HT-29 (cell line): ENCODE measurements at regions not wholly inside any gene's neighbourhood (a gene's known extent, or its start where the extent isn't known, plus 50 kb on each side); places are given as distances from the start of the nearest gene placed in this dataset.
A peak's percentile ranks its signal among the peaks of the same experiment; 100 is the strongest.
"Not testable (repeated sequence)": the region's sequence is repeated elsewhere in the genome, so short reads cannot be mapped to it uniquely, and the experiment has no call there.

Experiments used
- DNase-seq: peaks from one replicate; pipeline ENCODE4 v3.0.0-alpha.2; 2015; ENCODE audit warnings: low spot score

DNA sequence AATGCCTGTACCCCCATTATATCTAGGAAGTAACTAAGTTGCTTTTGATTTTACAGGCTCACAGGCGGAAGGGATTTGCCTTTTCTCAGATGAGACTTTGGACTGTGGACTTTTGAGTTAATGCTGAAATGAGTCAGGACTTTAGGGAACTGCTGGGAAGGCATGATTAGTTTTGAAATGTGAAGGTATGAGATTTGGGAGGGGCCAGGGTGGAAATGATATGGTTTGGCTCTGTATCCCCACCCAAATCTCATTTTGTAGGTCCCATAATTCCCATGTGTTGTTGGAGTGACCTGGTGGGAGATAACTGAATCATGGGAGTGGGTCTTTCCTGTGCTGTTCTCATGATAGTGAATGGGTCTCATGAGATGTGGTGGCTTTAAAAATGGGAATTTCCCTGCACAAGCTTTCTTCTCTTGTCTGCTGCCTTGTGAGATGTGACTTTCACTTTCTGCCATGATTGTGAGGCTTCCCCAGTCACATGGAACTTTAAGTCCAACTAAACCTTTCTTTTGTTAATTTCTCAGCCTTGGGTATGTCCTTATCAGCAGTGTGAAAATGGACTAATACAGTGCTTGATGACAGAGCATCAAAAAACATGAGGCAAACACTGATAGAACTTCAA lies 1119.5 kb downstream of the PLA2G4A start:
- no peak for DNase-seq

DNA sequence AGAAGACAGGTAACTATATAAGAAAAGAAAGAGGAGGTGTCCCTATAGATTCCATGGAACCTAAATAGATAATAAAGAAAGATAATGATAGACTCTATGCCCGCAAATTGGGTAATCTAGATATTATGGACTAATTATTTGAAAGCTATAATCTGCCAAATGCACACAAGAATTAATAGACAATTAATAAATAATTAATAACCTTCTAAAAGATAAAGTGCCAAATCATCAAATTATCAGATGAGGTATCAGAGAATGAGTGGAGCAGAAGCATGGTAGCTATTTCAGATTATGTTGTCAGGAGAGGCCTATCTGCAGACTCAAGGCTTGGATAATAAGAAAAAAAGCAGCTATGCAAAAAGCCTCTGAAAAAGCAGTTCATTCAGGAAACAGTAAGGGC lies 1120.8 kb downstream of the PLA2G4A start:
- DNase-seq, result no peak

DNA sequence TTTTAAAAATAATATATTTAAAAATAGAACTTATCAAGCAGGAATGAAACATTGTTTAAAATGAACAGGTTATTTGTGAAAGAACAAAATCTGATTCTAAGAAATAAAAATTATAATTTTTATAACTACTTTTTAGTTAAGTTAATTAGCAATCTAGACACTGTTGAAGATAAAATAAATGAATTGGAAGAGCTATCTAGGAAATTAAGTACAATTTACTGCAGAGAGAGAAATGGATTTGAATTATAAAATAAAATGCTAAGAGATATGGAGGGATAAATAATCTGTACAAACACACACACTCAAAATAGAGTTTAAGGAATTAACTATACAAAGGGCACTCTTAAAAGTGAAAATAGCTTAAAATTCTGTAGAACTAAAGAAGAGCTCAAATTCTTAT lies 1123.1 kb downstream of the PLA2G4A start:
- no peak for DNase-seq

DNA sequence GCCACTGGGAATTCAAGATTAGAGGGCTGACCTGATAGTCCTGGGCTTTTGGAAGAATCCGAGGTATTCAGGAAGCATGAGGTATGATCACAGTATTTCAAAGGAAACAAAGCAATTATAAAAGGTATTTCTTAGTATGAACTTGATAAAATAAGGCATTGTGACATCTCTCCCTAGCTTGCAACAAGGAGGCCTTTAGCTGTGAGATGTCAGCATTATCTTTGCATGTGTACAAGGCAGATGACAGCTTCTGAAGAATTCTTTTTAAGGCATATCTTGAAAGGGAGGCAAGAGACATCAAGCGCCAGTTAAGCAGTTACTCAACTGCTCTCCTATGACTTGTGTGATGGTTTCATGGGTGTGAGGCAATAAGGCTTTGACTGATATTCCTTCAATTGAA lies 1123.7 kb downstream of the PLA2G4A start:
- DNase-seq, result no peak

DNA sequence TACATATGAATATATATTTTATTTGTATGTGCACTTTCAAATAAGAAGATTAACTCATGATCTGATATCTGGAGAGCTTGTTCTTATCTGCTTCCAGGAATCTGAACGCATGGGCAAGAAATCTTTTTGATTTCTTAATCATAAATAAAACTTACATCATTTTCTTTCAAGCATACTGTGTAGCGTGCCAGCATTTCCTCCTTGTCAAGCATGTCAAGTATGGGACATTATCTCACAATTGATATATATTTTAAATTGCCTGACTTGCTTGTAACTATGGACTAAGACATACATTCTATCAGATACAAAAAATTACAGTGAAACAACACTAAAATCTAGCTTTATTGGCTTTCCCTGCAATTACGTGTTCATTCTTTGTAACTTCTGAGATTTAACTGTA lies 1128.2 kb downstream of the PLA2G4A start:
- no peak for DNase-seq

DNA sequence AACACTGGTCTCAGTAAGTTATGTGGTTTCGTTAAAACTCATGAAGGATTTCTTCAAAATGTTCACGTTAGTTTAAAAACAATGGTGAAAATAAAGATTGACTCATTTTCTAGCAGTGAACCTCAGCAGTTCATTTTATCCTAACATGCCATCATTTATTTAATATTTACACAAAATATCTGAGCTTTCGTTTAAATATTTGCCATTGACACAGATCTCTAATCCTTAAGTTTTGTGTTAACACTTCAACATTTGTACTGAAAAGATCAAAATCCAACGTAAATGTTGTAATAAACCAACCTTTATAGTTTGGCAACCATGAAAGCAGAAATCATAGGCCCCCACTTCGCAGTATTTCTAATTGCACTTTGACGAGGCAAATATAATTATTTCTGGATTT lies 1129.5 kb downstream of the PLA2G4A start:
- DNase-seq, result no peak

DNA sequence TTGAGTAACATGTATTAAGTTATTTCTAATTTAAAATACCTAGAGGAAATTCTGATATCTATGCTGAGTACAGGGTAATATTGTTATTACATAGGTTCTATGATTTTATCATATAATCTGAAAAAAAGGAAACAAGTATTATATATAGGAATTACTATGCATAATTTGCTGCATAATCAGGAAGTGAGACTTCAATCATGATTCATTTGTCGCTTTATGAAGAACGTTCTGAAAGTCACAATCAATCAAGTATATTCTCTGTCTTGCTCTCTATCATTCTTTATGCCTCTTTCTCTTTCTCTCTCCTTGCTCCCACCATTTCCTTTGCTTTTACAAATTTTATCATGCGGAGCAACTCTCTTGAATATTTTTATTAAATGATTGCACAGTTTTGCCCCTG lies 1130.3 kb downstream of the PLA2G4A start:
- DNase-seq, result no peak

DNA sequence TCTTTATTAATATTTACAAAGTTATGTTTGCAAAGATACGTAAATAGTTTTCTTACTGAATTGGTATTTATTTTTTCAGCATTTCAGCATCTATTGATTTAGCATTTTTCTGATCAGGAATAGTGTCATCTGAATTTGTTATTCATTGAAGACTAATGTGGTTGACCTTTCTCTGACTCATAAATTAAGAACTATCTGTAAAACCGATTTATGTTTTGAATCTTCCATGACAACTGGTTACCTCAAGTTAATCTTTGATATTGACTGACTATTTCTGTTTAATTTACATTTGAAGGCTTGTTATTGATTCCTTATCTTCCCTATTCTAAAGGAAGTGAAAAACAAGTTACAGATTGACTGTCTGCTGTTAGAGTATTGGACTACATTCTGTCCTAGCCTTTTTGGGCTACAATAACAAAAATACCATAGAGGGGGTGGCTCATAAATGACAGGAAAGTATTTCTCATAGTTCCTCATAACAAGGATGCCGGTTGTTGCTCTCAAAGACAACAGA lies 1131.4 kb downstream of the PLA2G4A start:
- no peak for DNase-seq

DNA sequence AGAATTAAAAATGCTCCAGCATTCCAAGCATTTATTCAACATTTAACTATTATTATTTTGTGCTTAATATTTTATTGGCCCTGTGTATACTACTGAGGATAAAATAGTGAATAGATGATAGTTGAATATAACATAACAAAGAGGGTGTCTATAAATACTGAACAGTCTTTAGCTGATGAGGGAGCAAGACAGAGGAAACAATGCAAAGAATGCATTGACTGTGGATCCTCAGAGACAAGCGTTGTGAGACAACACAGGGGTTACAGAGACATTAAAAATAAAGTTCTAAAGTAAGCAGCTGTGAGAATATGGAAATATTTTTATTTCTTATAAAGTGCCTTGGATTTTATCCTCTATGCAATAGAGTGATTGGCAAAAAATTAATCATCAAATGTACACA lies 1133.1 kb downstream of the PLA2G4A start:
- DNase-seq, result no peak

DNA sequence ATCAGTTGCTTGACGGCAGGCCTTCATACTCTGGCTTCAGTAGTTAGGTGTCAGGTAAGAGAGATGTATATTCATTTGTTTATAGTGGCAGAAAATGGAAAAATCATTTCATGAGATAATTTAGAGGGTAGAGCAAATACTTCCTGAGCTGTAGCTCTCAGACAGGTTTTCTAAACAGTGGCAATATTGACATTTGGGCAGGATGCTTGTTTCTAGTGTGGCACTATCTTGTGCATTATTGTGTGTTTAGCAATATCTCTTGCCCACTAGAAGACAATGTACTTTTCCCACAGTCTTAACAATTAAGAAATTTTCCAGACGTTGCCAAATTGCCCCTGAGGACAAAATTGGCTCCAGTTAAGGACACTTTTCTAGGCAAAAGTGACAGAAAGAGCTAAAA lies 1143.1 kb downstream of the PLA2G4A start:
- no peak for DNase-seq

DNA sequence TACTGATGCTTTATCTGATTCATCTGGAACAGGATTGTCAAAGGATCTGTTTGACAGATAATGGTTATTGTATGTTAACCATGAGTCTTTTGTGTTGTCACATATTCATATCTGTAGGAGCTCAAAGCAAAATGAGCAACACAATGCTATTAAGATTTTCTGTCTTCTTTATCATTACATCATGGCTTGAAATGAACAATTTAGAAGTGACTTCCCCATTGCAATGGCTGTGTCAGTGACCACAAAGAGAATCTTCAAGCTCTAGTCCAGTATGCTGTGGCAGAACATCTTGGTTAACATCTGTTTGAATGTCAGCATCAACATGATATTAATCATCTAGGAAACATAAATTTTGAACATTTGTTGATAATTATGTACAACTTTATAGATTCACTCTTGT lies 1148.5 kb downstream of the PLA2G4A start:
- no peak for DNase-seq

DNA sequence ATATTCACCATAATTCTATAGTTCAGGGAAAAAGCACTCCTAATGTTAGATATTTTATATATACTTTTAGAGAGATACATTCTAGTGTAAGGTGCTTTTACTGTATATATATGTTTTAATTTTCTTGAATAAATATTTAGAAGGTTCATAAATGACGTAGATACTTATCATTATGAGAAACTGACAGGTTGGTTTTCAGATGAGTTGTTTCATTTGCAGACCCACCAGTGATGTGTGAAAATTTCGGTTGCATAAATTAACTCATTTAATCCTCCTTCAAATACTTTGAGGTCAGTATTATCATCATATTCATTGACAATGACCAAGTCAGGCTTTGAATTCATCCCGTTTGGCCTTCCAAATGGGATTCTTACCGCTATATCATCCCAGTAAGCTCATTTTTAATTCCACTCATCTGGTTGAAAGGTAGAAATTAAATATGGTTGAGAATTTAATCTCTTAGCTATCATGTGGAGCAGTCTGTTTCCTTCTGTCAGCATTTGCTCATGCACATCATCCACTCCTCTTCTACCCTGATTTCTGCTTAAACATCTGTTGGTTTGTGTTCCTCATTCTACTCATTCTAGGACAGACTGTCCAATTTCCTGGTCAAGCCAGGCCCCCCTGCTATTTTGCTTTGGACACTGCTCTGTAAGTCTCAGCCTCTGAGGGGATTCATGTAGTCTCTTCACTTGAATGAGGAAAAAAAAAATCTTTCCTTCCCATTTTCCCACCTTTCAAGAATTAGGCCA lies 1156.6 kb downstream of the PLA2G4A start:
- DNase-seq, result no peak

DNA sequence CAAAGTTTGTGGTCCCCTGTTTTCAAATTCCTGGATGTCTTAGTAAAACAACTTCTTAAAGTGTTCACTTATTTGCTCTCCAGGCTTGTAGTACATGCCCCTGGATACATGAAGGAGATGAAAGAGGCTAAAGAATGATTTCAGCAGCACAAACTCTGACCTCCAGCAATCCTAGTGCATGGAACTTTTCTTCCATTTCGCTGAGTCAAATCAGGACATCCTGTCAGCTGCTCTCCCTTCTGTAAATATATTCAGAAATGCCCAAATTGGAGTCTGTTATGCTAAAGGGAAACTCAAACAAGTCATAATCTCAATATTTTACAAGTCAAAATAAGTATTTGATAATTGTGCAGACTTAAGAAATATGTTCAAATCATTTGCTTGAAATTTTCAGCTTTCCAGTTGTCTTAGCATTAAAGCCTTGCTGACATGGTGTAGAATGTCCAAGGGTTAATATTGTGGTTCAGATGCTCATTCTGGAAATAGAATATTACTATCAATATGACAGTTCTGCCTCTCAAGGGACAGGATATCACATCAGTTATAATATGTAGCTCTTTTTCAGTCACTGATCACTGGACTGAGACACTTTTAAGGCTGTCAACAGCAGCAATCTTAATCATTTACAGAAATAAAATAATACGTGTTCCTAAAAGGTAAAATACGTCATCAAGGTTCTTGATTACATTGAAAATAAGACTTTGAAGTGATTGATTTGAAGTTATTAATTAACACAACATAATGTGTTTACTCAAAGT lies 1157.3 kb downstream of the PLA2G4A start:
- no peak for DNase-seq

DNA sequence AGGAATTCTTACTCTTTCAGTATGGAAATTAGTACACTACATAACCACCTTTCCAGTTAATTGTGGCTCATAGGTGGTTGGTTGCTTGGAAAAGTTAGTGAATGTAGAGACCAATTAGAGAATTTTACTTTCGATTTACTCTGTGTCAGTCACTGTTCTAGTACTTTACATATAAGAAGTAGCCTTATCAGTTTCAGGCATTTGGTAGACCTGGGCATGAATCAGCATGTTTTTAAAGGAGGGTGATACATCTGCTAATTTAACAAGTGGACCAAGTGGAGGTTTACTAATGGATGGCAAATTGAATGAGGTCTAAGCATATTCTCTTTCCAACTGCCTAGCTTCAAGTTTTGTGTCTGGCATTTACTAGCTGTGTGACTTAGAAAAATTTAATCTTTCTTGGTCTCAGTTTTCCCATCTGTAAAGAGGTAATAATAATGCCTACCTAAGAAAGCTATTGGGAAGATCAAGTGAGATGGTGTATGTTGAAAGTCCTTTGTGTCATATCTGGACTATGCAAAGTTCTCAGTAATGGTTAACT lies 1158.6 kb downstream of the PLA2G4A start:
- DNase-seq, result no peak

DNA sequence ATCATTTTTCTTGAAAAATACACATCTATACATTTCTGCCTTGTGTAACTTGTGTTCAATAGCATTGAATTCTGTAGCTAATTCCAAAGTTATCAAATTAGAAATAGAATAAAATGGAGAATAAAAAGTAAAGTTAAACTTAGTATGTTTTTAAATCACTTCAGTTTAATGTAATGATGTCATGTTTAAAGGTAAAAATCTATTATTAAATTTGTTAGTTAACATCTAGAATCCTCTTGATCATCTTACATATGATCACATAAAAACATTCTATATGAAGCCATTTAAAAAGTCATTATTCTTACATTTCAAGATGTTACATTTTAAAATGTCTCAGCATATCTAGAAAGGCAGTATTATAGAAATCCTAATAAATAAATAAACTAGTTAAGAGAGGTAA lies 1163.2 kb downstream of the PLA2G4A start:
- DNase-seq, result no peak

DNA sequence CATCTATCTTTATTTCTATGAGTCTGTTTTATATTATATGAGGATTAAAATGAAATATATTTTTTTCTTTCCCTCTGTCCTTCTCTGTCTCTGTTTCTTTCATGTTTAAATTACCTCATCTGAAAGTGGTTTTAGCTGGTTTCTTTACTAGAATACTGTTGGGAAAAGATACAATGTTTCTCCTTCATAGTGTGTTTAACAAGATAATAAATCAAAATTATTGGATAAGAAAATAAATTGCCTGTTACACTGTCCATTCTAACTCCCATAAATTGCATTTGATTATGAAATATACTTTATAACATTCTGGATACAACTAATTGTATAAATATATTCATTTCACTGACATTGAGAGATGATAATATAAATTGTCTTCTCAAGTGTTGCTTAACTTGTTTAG lies 1168.0 kb downstream of the PLA2G4A start:
- DNase-seq, result no peak

DNA sequence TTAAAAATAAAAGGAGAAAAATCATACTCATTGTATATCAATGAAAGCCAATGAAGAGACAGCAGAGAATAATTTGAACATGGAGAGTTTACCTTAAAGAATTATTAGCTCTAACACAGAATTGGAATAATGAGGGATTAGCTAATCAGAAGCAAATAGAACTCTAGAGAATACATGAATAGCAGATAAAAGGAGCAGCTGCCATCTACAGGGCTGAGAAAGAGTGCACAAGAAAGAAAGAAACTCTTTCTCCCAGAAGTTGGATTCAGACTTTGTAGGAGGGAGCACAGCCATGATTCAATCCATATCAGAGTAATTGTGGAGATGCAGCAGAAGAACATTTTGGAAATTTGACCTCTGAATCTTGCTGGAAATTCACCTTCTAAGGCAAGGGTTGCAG lies 1171.2 kb downstream of the PLA2G4A start:
- DNase-seq, result peak; percentile 26

DNA sequence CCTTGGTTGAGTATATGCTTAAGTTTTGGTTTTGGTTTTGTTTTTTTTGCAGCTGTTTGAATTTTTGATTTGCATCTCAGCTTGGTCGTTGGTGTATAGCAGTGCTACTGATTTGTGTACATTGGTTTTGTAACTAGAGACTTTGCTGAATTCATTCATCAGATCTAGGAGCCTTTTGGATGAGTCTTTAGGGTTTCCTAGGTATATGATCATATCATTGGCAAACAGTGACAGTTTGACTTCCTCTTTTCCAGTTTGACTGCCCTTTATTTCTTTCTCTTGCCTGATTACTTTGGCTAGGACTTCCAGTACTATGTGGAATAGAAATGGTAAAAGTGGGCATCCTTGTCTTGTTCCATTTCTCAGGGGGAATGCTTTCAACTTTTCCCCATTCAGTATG lies 1174.9 kb downstream of the PLA2G4A start:
- not testable (repeated sequence) for DNase-seq

DNA sequence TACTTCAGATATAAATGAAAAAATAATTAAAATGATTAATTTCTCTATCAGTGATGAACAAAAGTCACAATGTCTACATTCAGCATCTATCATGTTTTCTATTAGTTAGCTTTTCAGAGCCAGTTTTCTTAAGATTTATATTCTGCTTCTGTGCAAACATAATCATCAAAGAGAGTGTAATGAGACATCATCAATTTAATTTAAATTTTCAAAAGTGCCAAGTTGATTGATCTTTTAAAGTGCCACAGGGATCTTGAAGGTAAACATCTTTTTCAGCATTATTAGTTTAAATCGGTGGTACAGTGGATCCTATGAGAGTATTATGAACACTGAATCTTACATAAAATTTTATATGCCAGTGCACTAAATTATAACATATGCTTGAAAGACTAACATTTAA lies 1176.1 kb downstream of the PLA2G4A start:
- DNase-seq, result no peak

DNA sequence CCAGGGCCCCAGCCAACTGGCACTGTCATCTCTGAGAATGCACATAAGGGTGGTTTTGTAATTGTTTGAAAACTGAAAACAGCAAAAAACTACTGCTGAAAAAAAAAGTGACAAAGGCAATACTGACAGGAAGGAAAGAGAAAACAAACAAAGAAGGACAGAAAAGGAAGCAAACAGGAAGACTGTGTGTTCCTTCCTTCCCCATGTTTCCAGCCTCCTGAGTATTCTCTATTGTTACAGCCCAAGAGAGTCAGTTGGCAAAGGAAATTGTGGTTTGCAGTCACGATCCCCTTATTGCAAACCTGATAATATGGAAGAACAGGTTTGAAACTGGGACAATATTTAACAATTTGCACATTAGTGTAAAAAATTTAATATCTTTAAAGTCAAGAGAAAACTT lies 1177.6 kb downstream of the PLA2G4A start:
- DNase-seq, result no peak

DNA sequence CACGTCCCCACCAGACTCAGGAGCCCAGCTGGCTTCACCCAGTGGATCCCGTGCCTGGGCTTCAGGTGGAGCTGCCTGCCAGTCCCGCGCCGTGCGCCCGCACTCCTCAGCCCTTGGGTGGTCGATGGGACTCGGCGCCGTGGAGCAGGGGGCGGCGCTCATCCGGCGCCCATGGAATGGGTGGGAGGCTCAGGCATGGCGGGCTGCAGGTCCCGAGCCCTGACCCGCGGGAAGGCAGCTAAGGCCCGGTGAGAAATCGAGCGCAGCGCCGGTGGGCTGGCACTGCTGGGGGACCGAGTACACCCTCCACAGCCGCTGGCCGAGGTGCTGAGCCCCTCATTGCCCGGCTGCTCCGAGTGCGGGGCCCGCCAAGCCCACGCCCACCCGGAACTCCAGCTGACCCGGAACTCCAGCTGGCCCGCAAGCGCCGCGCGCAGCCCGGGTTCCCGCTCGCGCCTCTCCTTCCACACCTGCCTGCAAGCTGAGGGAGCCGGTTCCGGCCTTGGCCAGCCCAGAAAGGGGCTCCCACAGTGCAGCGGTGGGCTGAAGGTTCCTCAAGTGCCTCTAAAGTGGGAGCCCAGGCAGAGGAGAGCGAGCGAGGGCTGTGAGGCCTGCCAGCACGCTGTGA lies 1184.6 kb downstream of the PLA2G4A start:
- not testable (repeated sequence) for DNase-seq

DNA sequence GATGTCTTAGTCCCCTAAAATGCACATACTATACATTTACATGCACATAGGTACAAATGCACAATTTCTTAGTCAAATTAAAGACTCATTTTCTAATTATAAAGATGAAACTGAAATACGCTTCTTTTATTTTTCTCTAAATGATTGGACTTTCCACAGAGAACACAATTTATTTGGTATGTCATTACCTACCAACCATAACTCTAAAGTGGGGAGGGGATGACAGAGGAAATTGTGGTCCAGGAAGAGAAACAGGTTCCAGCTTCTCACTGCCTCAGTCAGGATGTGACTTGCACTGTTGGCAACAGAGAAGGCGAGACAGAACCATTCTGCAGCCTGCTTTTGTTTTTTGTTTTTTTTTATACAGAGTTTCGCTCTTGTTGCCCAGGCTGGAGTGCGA lies 1189.2 kb downstream of the PLA2G4A start:
- no peak for DNase-seq
